Naive thymus-derived CD4-positive, alpha-beta T cell (primary cell): ENCODE measurements at regions not wholly inside any gene's neighbourhood (a gene's known extent, or its start where the extent isn't known, plus 50 kb on each side); places are given as distances from the start of the nearest gene placed in this dataset.
A peak's percentile ranks its signal among the peaks of the same experiment; 100 is the strongest.

Source experiments
- ATAC-seq: fragments of 150-1000 bp; cut with Tn5 transposase; 2 replicates; pipeline ENCODE4 v1.10.0; 2021; ENCODE audit warnings: mild to moderate bottlenecking, moderate library complexity
- CTCF ChIA-PET: fragments of 350-600 bp; sonication (Branson Sonifier 250); formaldehyde crosslinking; loops from one replicate; lab custom pipeline; 2021; ENCODE audit warnings: antibody characterized with exemption; lab: Charles Lee
- POLR2A ChIA-PET: fragments of 350-600 bp; sonication (Branson Sonifier 250); formaldehyde crosslinking; loops from one replicate; lab custom pipeline; 2021; ENCODE audit warnings: antibody characterized with exemption, inconsistent platforms; lab: Charles Lee
- DNase-seq, 9 donors: peaks; one replicate each; pipeline versions ENCODE4 v3.0.0 to v3.0.0-alpha.2; 2020 to 2022; ENCODE audit warnings: mixed read lengths in 1 of 9
- H3K27ac ChIP-seq: one replicate; pipeline ENCODE4 v1.7.0; 2013; ENCODE audit warnings: mild to moderate bottlenecking, low read depth, low read length, moderate library complexity
- H3K27me3 ChIP-seq, 2 donors: one replicate each; pipeline ENCODE4 v1.7.0; 2013; ENCODE audit warnings: low read length in 2 of 2, mild to moderate bottlenecking in 2 of 2, moderate library complexity in 2 of 2; ENCODE audit not compliant: control insufficient read depth in 2 of 2, insufficient read depth in 2 of 2
- H3K36me3 ChIP-seq, 3 experiments: 1 replicate in 2 of 3; 2 replicates in 1 of 3; pipeline ENCODE4 v1.7.0; 2013; ENCODE audit warnings: low read length in 3 of 3, mild to moderate bottlenecking in 3 of 3, moderate library complexity in 1 of 3; ENCODE audit not compliant: insufficient read depth in 3 of 3, control insufficient read depth in 2 of 3
- H3K4me1 ChIP-seq, 2 donors: one replicate each; pipeline ENCODE4 v1.7.0; 2013; ENCODE audit warnings: low read length in 2 of 2, mild to moderate bottlenecking in 2 of 2, moderate library complexity in 1 of 2; ENCODE audit not compliant: control insufficient read depth in 2 of 2, insufficient read depth in 2 of 2
- H3K4me3 ChIP-seq: 2 replicates; pipeline ENCODE4 v1.7.0; 2013; ENCODE audit warnings: mild to moderate bottlenecking, low read length
- H3K9me3 ChIP-seq, 3 experiments: 1 replicate in 2 of 3; 2 replicates in 1 of 3; pipeline ENCODE4 v1.7.0; 2013; ENCODE audit warnings: low read length in 3 of 3; ENCODE audit not compliant: control insufficient read depth in 2 of 3
- H3K27ac Mint-ChIP-seq, 9 donors: one replicate each; pipeline ENCODE4 v1.8.0; 2020 to 2022; ENCODE audit warnings: mixed read lengths in 9 of 9, mild to moderate bottlenecking in 8 of 9, moderate library complexity in 5 of 9, inconsistent platforms in 2 of 9
- H3K27me3 Mint-ChIP-seq, 5 donors: one replicate each; pipeline ENCODE4 v1.8.0; 2021 to 2022; ENCODE audit warnings: mixed read lengths in 5 of 5, mild to moderate bottlenecking in 1 of 5
- H3K36me3 Mint-ChIP-seq, 5 donors: one replicate each; pipeline ENCODE4 v1.8.0; 2020 to 2022; ENCODE audit warnings: mixed read lengths in 5 of 5, mild to moderate bottlenecking in 3 of 5, inconsistent platforms in 1 of 5
- H3K4me1 Mint-ChIP-seq, 7 donors: one replicate each; pipeline ENCODE4 v1.8.0; 2020 to 2022; ENCODE audit warnings: mixed read lengths in 7 of 7, mild to moderate bottlenecking in 3 of 7, inconsistent platforms in 1 of 7
- H3K4me3 Mint-ChIP-seq, 10 donors: one replicate each; pipeline ENCODE4 v1.8.0; 2020 to 2022; ENCODE audit warnings: mild to moderate bottlenecking in 10 of 10, mixed read lengths in 10 of 10, moderate library complexity in 6 of 10, inconsistent platforms in 2 of 10
- H3K9me3 Mint-ChIP-seq, 11 donors: one replicate each; pipeline ENCODE4 v1.8.0; 2020 to 2022; ENCODE audit warnings: mixed read lengths in 11 of 11, mild to moderate bottlenecking in 4 of 11, inconsistent platforms in 1 of 11, moderate library complexity in 1 of 11
- intact Hi-C, 2 donors: fragments of 100-400 bp; cut with micrococcal nuclease; formaldehyde crosslinking; loops; one replicate each; pipeline ENCODE4 v1.15.1; 2023

DNA sequence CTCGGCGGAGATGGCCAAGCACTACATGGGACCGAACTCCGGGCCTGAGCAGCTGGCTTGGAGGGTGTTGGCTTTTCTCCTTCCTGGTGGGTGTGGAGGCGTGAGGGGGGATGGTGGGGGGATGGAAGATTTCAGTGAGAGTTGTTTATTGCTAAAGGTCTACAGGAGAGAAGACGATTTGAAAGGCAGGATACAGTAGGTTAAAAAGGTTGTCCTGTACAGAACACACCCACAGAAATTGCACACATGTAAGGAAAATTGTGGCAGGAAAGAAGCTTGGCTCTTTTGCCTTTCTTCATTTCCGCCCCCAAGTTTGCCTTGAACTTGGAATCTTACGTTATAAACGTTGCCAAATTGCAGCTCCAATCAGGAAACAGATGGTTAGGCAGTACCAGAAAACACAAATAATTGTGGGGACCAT is 74.1 kb upstream of the STOX2 start:
- no peaks in the 10 kb centered on the region for H3K27me3 ChIP-seq
- H3K27ac Mint-ChIP-seq: peak overlapping the region in 1 of 9 donors; percentile 66
- POLR2A ChIA-PET: no interaction called here
- H3K4me3 Mint-ChIP-seq: no peak overlapping the region
- H3K4me3 ChIP-seq: no peak overlapping the region
- H3K4me1 Mint-ChIP-seq: peaks cover 11 to 37% (median 24%) of the 10 kb centered on the region in 7 donors
- no peaks in the 10 kb centered on the region for H3K36me3 Mint-ChIP-seq
- no peak overlapping the region for H3K27ac ChIP-seq
- H3K4me1 ChIP-seq: peaks cover 0 to 7% of the 10 kb centered on the region in 2 donors
- H3K27me3 Mint-ChIP-seq: peaks cover 0 to 6% (median 0%) of the 10 kb centered on the region in 5 donors
- DNase-seq (no peak), ATAC-seq (no peak)
- intact Hi-C loops: loop anchor here in 1 of 2 donors (10.0 kb wide), 1 partner anchor 356 kb away; no protein-coding TSS in a partner anchor
- H3K9me3 Mint-ChIP-seq: no peaks in the 10 kb centered on the region
- no peaks in the 10 kb centered on the region for H3K9me3 ChIP-seq
- H3K36me3 ChIP-seq: no peaks in the 10 kb centered on the region
- CTCF ChIA-PET: no interaction called here

DNA sequence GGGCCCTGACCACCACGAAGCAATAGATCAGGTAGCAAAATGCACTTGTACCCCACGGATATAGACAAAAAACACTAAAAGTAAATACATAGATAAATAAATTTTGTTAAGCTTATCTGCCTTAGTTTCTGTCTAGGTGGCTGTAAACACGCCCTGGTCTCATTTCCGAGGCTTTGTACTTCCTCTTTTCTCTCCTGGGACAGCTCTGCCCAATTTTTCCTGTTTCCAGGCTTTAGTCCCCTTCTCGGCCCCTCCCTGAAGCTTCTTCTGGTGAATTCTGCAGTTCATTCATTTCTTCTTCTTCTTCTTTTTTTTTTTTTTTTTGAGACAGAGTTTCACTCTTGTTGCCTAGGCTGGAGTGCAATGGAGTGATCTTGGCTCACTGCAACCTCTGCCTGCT is 73.4 kb upstream of the STOX2 start:
- peak overlapping the region in 1 of 10 donors; percentile 17 for H3K4me3 Mint-ChIP-seq
- Histone ChIP-seq H3K27ac (no peak overlapping the region), H3K27me3 (no peaks in the 10 kb centered on the region), H3K4me1 (peaks cover 0 to 7% of the 10 kb centered on the region in 2 donors), H3K4me3 (no peak overlapping the region), H3K9me3 (no peaks in the 10 kb centered on the region), H3K36me3 (no peaks in the 10 kb centered on the region)
- no peaks in the 10 kb centered on the region for H3K9me3 Mint-ChIP-seq
- ChIA-PET CTCF (no interaction called here), POLR2A (no interaction called here)
- intact Hi-C loops: loop anchor here in 1 of 2 donors (10.0 kb wide), 1 partner anchor 357 kb away; no protein-coding TSS in a partner anchor
- ATAC-seq (no peak), DNase-seq (no peak)
- no peaks in the 10 kb centered on the region for H3K36me3 Mint-ChIP-seq
- peaks cover 11 to 37% (median 24%) of the 10 kb centered on the region in 7 donors for H3K4me1 Mint-ChIP-seq
- peak overlapping the region in 1 of 9 donors; percentile 41 for H3K27ac Mint-ChIP-seq
- peaks cover 0 to 5% (median under 1%) of the 10 kb centered on the region in 5 donors for H3K27me3 Mint-ChIP-seq

DNA sequence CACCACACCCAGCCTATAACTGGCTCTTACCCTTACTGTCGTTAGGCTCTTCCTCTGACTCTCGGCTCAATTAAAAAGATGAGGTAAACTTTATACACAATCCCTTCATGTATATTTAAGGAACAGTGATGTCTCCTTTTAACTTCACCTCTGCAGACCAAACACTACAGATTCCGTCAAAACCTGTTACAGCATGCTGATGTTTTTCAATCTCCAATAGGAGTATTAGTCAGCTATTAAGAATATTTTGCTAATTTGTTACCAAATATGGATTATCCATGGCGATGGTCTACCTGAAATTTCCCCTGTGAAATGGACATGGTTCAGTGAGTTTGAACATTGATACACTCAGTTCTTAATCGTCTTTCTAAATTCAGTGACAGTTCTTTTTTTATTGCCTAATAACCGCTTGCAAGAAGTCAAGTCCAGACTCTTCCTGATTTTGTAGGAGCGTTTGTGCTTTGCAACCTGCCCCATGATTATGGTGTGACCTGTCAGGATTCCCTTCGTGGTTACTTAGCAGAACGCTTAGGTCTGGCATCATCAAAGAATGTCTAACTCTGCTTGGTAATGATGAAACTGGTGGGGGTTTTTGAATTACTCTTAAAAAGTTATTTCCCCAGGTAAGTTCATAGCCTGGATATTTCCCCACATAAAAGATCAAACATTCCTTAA is 72.2 kb upstream of the STOX2 start:
- no peak for DNase-seq
- CTCF ChIA-PET: no interaction called here
- ATAC-seq: no peak

DNA sequence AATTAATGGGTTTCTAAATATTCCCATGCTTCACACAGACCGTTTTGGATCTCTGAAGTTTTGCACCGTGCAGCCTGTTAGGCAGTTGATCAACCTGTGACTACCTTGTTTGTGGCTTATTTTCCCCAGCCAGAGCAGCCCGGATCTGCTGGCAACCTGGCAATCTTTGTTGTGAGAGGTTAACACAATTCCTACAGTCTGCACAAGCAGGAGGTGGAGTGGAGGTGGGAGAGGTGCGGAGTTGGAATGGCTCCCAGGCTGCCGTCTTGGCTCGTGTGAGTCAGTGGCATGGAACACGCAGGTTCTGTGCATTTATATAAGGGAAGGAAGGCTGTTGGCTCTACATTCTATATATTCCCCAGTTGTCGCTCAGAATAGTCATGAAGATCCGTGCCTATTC is 70.9 kb upstream of the STOX2 start:
- Mint-ChIP-seq H3K9me3 (no peaks in the 10 kb centered on the region), H3K4me1 (peaks cover 0 to 23% (median 12%) of the 10 kb centered on the region in 7 donors), H3K27ac (no peak overlapping the region), H3K4me3 (no peak overlapping the region), H3K27me3 (peaks cover 0 to 13% (median 4%) of the 10 kb centered on the region in 5 donors), H3K36me3 (no peaks in the 10 kb centered on the region)
- H3K27ac ChIP-seq: no peak overlapping the region
- intact Hi-C loops: loop anchor here in 1 of 2 donors (10.0 kb wide), 1 partner anchor 359 kb away; no protein-coding TSS in a partner anchor
- no peaks in the 10 kb centered on the region for H3K36me3 ChIP-seq
- no peak for DNase-seq
- no peaks in the 10 kb centered on the region for H3K9me3 ChIP-seq
- ChIA-PET CTCF (no interaction called here), POLR2A (no interaction called here)
- H3K4me3 ChIP-seq: no peak overlapping the region
- H3K27me3 ChIP-seq: no peaks in the 10 kb centered on the region
- ATAC-seq: no peak
- H3K4me1 ChIP-seq: peaks cover 0 to 7% of the 10 kb centered on the region in 2 donors

More for the DNA sequence above, 72.2 kb upstream of the STOX2 start:
- no peaks in the 10 kb centered on the region for H3K9me3 Mint-ChIP-seq
- H3K27me3 ChIP-seq: no peaks in the 10 kb centered on the region
- H3K4me1 ChIP-seq: peaks cover 0 to 7% of the 10 kb centered on the region in 2 donors
- no peak overlapping the region for H3K4me3 ChIP-seq
- POLR2A ChIA-PET: no interaction called here
- no peaks in the 10 kb centered on the region for H3K9me3 ChIP-seq
- no peaks in the 10 kb centered on the region for H3K36me3 ChIP-seq
- no peak overlapping the region for H3K27ac Mint-ChIP-seq
- H3K4me3 Mint-ChIP-seq: no peak overlapping the region
- peaks cover 9 to 36% (median 22%) of the 10 kb centered on the region in 7 donors for H3K4me1 Mint-ChIP-seq
- intact Hi-C loops: loop anchor here in 1 of 2 donors (10.0 kb wide), 1 partner anchor 358 kb away; no protein-coding TSS in a partner anchor
- H3K27ac ChIP-seq: no peak overlapping the region
- peaks cover 0 to 12% (median 4%) of the 10 kb centered on the region in 5 donors for H3K27me3 Mint-ChIP-seq
- no peaks in the 10 kb centered on the region for H3K36me3 Mint-ChIP-seq

DNA sequence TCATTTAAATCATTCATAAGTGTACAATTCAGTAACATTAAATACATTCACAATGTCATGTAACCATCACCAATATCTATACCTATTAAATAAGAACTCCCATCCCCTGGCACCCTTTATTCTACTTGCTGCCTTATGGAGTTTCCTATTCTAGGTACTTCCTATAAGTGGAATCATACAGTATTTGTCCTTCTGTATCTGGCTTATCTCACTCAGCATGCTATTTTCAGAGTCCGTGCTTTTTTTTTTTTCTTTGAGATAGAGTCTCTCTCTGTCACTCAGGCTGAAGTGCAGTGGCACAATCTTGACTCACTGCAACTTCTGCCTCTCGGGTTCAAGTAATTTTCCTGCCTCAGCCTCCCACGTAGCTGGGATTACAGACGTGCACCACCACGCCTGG is 67.9 kb upstream of the STOX2 start:
- intact Hi-C loops: loop anchor here in 1 of 2 donors (10.0 kb wide), 1 partner anchor 362 kb away; no protein-coding TSS in a partner anchor
- H3K27ac Mint-ChIP-seq: no peak overlapping the region
- ATAC-seq (no peak), DNase-seq (no peak)
- H3K4me1 Mint-ChIP-seq: peaks cover 0 to 4% (median 0%) of the 10 kb centered on the region in 7 donors
- H3K9me3 Mint-ChIP-seq: peaks cover 0 to 2% (median 0%) of the 10 kb centered on the region in 11 donors
- no peaks in the 10 kb centered on the region for H3K9me3 ChIP-seq
- H3K27me3 ChIP-seq: no peaks in the 10 kb centered on the region
- no peaks in the 10 kb centered on the region for H3K36me3 ChIP-seq
- CTCF ChIA-PET: no interaction called here
- H3K4me3 Mint-ChIP-seq: no peak overlapping the region
- H3K27me3 Mint-ChIP-seq: peaks cover 0 to 19% (median 12%) of the 10 kb centered on the region in 5 donors
- H3K4me1 ChIP-seq: no peaks in the 10 kb centered on the region
- no peaks in the 10 kb centered on the region for H3K36me3 Mint-ChIP-seq
- POLR2A ChIA-PET: no interaction called here
- H3K4me3 ChIP-seq: no peak overlapping the region
- H3K27ac ChIP-seq: no peak overlapping the region

DNA sequence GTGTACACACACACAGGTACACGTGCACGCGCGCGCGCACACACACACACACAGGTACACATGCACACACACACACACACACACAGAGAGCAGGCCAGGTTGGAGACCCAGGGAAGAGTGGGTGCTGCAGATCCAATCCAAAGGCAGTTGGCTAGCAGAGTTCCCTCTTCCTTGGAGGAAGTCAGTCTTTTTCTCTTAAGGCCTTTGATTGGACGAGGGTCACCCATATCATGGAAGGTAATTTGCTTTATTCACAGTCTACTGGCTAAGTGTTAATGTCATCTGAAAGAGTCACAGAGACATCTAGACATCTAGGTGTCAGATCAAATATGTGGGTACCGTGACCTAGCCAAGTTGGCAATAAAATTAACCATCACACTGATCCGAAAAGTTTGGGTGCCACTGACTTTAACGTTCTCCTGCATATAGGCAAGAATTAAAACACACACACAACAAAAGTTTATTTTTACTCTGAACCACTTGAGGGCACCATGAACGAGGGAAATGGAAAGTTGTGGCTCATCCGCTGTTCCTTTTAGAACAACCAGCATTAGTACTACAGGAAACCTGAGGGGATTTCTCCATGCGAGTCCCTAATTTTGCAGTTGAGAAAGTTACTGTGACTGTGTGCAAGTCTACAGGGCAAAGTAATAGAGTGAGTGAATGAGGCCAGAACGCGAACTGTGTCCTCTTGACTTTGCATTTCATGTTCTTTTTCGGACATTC is 66.0 kb upstream of the STOX2 start:
- DNase-seq (no peak), ATAC-seq (no peak)
- Histone ChIP-seq H3K9me3 (no peaks in the 10 kb centered on the region), H3K4me3 (no peak overlapping the region), H3K36me3 (no peaks in the 10 kb centered on the region), H3K4me1 (no peaks in the 10 kb centered on the region), H3K27ac (no peak overlapping the region), H3K27me3 (no peaks in the 10 kb centered on the region)
- H3K9me3 Mint-ChIP-seq: peaks cover 0 to 2% (median 0%) of the 10 kb centered on the region in 11 donors
- intact Hi-C loops: loop anchor here in 1 of 2 donors (10.0 kb wide), 1 partner anchor 364 kb away; no protein-coding TSS in a partner anchor
- no peaks in the 10 kb centered on the region for H3K36me3 Mint-ChIP-seq
- peaks cover 0 to 19% (median 12%) of the 10 kb centered on the region in 5 donors for H3K27me3 Mint-ChIP-seq
- H3K27ac Mint-ChIP-seq: no peak overlapping the region
- no peak overlapping the region for H3K4me3 Mint-ChIP-seq
- POLR2A ChIA-PET: no interaction called here
- CTCF ChIA-PET: no interaction called here
- no peaks in the 10 kb centered on the region for H3K4me1 Mint-ChIP-seq
